ENCODE measurements at regions not wholly inside any gene's neighbourhood (a gene's known extent, or its start where the extent isn't known, plus 50 kb on each side); places are given as distances from the start of the nearest gene placed in this dataset.

DNA sequence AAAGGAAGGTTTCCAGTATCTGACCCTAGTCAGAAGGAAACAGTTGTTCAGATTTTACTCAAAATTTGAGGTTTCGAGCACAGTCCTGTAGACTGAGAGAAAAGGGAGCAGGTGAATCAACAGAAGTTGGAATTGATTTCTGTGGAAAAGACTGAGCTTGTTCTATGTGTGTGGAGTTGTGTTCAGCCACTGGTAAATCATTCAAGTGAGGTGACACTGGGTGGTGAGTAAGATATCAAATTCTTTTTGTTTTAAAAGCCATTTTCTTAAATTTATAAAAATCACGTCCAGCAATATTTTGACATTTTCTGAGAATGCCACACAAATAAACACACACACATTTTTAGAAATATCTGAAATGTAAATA is 165.1 kb downstream of the HGF start:
- Histone ChIP-seq H3K9ac (ENCODE audit: low read depth, low read length) (no peak overlapping the region), H3K27me3 (ENCODE audit: control insufficient read depth, insufficient read depth, low read length) (no peaks in the 10 kb centered on the region), H3K9me3 (ENCODE audit: control insufficient read depth, insufficient read depth, low read length) (no peaks in the 10 kb centered on the region), H3K36me3 (ENCODE audit: control insufficient read depth, insufficient read depth, low read length) (no peaks in the 10 kb centered on the region), H3K4me1 (ENCODE audit: control insufficient read depth, insufficient read depth, low read length) (no peaks in the 10 kb centered on the region), H3K4me3 (ENCODE audit: low read depth, low read length) (no peak overlapping the region)

DNA sequence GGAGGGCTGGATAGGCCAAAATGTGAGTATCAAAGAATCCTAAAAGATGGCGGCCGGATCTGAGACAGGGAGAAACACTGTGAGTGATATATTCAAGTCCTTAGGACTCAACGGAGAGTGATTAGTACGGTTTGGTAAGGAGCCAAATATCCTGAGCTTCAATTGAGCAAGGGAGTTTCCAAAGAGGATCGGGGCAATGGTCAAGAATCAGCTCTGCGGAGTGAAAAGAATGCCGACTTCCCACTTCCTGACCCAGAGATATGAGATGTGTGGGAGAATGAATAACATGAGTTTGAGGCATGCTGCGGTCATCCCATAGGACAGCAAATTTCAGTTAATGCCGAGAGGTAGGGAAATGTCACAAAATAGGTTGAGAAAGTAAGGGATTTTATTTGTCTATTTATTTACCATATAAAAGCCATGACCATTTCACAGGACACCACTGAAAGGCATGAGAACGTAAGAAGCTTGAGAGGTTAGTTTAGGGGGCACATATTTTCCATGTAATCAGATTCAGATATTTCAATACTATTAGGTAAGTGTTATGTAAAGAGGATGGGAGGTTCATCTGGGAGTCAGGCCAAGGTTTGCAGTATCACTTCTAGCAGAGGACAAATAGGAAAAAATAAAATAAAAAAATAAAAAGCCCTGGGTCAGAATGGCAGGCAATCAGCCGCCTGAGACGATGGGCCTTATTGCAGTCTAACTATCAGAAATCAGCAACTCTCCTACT is 165.6 kb downstream of the HGF start:
- Histone ChIP-seq H3K4me3 (ENCODE audit: low read depth, low read length) (no peak overlapping the region), H3K27me3 (ENCODE audit: control insufficient read depth, insufficient read depth, low read length) (no peaks in the 10 kb centered on the region), H3K9ac (ENCODE audit: low read depth, low read length) (no peak overlapping the region), H3K36me3 (ENCODE audit: control insufficient read depth, insufficient read depth, low read length) (no peaks in the 10 kb centered on the region), H3K9me3 (ENCODE audit: control insufficient read depth, insufficient read depth, low read length) (no peaks in the 10 kb centered on the region), H3K4me1 (ENCODE audit: control insufficient read depth, insufficient read depth, low read length) (no peaks in the 10 kb centered on the region)

DNA sequence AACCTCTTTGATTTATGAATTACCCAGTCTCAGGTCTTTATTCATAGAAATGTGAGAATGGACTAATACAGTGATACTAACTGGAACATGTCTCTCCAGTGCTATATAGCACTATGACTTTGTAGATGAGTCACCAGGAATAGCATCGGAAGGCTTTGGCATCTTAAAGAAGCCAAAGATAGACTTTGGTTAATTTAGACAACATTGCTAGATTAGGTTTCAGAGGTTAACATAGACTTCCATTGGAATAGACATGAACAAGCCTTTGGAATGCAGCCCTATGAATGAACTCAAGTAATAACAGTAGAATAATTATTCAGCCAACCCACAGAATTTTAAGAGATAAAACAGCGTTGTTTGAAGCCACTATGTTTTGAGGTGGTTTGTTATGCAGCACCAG is 169.2 kb downstream of the HGF start:
- Histone ChIP-seq H3K27me3 (ENCODE audit: control insufficient read depth, insufficient read depth, low read length) (no peaks in the 10 kb centered on the region), H3K4me1 (ENCODE audit: control insufficient read depth, insufficient read depth, low read length) (no peaks in the 10 kb centered on the region), H3K36me3 (ENCODE audit: control insufficient read depth, insufficient read depth, low read length) (no peaks in the 10 kb centered on the region)

DNA sequence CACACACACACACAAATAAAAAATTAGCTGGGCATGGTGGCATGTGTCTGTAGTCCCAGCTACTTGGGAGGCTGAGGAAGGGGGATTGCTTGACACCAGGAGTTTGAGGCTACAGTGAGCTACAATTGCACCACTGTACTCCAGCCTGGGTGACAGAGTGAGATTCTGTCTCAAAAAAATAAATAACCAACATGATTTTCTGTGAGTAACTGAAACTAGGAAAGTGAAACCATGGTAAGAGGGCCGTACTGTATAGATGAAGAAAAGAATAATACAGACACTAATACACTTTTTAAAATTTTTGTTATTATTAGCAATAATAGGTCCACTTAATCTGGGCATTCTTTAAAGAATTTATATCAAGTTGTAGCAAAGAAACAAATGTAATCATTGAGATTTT is 170.9 kb downstream of the HGF start:
- H3K4me3 ChIP-seq (ENCODE audit: low read depth, low read length): no peak overlapping the region
- H3K9me3 ChIP-seq (ENCODE audit: control insufficient read depth, insufficient read depth, low read length): no peaks in the 10 kb centered on the region
- no peaks in the 10 kb centered on the region for H3K36me3 ChIP-seq (ENCODE audit: control insufficient read depth, insufficient read depth, low read length)
- no peaks in the 10 kb centered on the region for H3K4me1 ChIP-seq (ENCODE audit: control insufficient read depth, insufficient read depth, low read length)
- no peak overlapping the region for H3K9ac ChIP-seq (ENCODE audit: low read depth, low read length)
- H3K27me3 ChIP-seq (ENCODE audit: control insufficient read depth, insufficient read depth, low read length): no peaks in the 10 kb centered on the region

More for the DNA sequence above, 169.2 kb downstream of the HGF start:
- Histone ChIP-seq H3K9me3 (ENCODE audit: control insufficient read depth, insufficient read depth, low read length) (no peaks in the 10 kb centered on the region), H3K4me3 (ENCODE audit: low read depth, low read length) (no peak overlapping the region), H3K9ac (ENCODE audit: low read depth, low read length) (no peak overlapping the region)

DNA sequence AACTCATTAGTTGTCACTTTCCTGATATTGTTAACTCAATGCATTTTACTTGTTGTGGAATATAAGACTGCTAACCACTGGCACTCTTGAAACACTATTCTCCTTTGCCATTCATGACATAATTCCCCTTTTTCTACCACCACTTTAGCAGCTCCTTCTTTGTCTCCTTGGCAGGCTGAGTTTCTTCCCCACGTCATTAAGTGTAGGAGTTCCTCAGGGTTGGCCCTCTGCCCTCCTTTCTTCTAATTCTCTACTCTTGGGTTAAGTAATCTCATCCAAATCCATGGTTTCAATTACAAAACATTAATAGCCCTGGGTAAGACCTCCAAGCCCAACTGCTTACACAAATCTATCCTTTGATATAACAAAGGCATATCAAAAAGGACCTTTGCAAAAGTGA is 175.1 kb downstream of the HGF start:
- no peaks in the 10 kb centered on the region for H3K27me3 ChIP-seq (ENCODE audit: control insufficient read depth, insufficient read depth, low read length)
- no peak overlapping the region for H3K9ac ChIP-seq (ENCODE audit: low read depth, low read length)
- no peaks in the 10 kb centered on the region for H3K36me3 ChIP-seq (ENCODE audit: control insufficient read depth, insufficient read depth, low read length)
- H3K4me3 ChIP-seq (ENCODE audit: low read depth, low read length): no peak overlapping the region
- H3K9me3 ChIP-seq (ENCODE audit: control insufficient read depth, insufficient read depth, low read length): no peaks in the 10 kb centered on the region
- H3K4me1 ChIP-seq (ENCODE audit: control insufficient read depth, insufficient read depth, low read length): no peaks in the 10 kb centered on the region

DNA sequence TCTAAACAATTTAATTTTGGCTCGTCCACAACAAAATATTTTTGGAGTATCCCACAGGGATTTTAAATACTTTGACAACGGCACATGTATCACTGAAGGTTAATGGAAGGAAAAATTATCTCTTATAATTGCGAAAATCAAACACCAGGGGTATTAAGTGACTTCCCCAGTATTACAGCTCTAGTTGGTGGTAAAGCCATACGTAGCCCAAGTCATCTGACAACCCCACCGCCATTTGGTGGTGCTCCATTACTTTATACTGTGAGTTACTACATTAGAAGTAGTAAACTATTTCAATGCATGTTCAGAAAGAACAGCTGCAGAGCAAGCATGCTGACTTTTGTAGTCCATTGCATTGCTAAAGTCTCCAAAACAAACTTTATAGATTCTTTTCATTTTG is 179.7 kb downstream of the HGF start:
- no peaks in the 10 kb centered on the region for H3K36me3 ChIP-seq (ENCODE audit: control insufficient read depth, insufficient read depth, low read length)

DNA sequence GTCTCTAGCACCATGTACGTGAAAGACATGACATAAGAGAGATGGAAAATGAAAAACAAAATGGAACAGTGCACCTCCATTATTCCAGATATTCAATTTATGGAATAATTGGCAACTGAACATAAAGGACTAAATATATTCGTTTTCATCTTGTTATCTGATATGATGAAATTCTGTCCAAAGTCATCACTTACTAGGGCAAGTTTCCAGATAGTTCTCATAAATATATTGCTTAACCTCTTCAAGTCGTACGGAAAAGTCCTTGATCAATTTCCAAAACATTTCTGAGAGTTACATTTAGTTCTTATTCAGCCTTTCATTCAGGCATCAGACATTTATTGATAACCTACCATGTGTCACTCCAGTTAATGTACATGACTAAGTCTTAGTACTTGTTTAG is 185.2 kb downstream of the HGF start:
- H3K9me3 ChIP-seq (ENCODE audit: control insufficient read depth, insufficient read depth, low read length): no peaks in the 10 kb centered on the region
- no peaks in the 10 kb centered on the region for H3K27me3 ChIP-seq (ENCODE audit: control insufficient read depth, insufficient read depth, low read length)
- H3K4me1 ChIP-seq (ENCODE audit: control insufficient read depth, insufficient read depth, low read length): no peaks in the 10 kb centered on the region
- H3K9ac ChIP-seq (ENCODE audit: low read depth, low read length): no peak overlapping the region
- H3K4me3 ChIP-seq (ENCODE audit: low read depth, low read length): no peak overlapping the region
- no peaks in the 10 kb centered on the region for H3K36me3 ChIP-seq (ENCODE audit: control insufficient read depth, insufficient read depth, low read length)

More for the DNA sequence above, 179.7 kb downstream of the HGF start:
- H3K4me1 ChIP-seq (ENCODE audit: control insufficient read depth, insufficient read depth, low read length): no peaks in the 10 kb centered on the region
- no peak overlapping the region for H3K4me3 ChIP-seq (ENCODE audit: low read depth, low read length)
- no peaks in the 10 kb centered on the region for H3K9me3 ChIP-seq (ENCODE audit: control insufficient read depth, insufficient read depth, low read length)
- no peak overlapping the region for H3K9ac ChIP-seq (ENCODE audit: low read depth, low read length)
- H3K27me3 ChIP-seq (ENCODE audit: control insufficient read depth, insufficient read depth, low read length): no peaks in the 10 kb centered on the region

DNA sequence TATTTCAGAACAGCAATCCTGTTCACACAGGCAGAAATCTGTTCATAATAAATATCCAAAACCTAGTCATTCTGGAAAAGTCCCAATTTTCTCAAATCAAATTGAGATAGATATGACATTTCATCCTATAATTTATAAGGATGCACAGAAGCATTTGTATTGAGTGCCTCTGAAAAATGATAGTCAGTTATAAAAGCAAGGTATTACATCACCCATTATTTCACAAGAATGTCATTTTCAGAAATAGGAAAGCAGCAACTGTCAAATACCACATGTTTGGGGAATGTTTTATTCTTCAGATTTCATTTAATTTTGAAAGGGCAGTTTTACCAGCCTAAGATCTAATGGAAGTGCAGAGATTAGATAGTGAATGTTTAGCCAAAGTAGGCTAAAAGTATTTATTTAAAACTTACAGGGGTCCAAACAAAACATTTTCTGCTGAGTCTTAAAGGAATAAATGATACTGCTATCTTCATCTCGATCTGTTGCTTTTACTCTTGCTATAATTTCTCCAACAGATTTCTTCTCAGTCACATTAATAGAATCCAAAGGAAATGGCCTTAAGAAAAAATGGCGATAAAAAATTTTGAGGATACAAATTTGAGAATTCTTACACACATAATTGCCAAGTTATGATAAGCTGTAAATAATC is 185.8 kb downstream of the HGF start:
- no peak overlapping the region for H3K9ac ChIP-seq (ENCODE audit: low read depth, low read length)
- H3K4me3 ChIP-seq (ENCODE audit: low read depth, low read length): no peak overlapping the region
- H3K27me3 ChIP-seq (ENCODE audit: control insufficient read depth, insufficient read depth, low read length): no peaks in the 10 kb centered on the region
- H3K9me3 ChIP-seq (ENCODE audit: control insufficient read depth, insufficient read depth, low read length): no peaks in the 10 kb centered on the region
- no peaks in the 10 kb centered on the region for H3K4me1 ChIP-seq (ENCODE audit: control insufficient read depth, insufficient read depth, low read length)
- H3K36me3 ChIP-seq (ENCODE audit: control insufficient read depth, insufficient read depth, low read length): no peaks in the 10 kb centered on the region

DNA sequence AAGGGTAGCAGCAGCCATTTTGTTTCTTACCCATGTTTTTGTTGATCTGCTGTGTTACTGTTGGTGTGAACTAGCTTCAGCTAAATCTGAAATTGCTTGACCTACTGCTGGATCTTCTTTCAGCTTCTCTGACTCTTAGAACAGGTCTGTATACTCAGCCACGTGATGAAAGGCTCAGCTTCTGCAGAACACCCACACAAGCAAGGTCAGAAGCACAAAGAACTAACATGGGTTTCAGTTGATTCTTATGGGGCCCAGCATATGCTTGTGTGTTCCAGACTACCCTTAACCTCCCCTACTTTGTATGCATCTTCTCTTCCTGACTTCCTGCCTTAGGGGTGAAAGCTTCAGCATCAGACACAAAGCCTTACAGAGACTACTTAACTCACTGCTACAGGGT is 186.8 kb downstream of the HGF start:
- H3K36me3 ChIP-seq (ENCODE audit: control insufficient read depth, insufficient read depth, low read length): no peaks in the 10 kb centered on the region
- H3K9me3 ChIP-seq (ENCODE audit: control insufficient read depth, insufficient read depth, low read length): no peaks in the 10 kb centered on the region
- no peak overlapping the region for H3K4me3 ChIP-seq (ENCODE audit: low read depth, low read length)
- no peak overlapping the region for H3K9ac ChIP-seq (ENCODE audit: low read depth, low read length)
- H3K4me1 ChIP-seq (ENCODE audit: control insufficient read depth, insufficient read depth, low read length): no peaks in the 10 kb centered on the region
- no peaks in the 10 kb centered on the region for H3K27me3 ChIP-seq (ENCODE audit: control insufficient read depth, insufficient read depth, low read length)

DNA sequence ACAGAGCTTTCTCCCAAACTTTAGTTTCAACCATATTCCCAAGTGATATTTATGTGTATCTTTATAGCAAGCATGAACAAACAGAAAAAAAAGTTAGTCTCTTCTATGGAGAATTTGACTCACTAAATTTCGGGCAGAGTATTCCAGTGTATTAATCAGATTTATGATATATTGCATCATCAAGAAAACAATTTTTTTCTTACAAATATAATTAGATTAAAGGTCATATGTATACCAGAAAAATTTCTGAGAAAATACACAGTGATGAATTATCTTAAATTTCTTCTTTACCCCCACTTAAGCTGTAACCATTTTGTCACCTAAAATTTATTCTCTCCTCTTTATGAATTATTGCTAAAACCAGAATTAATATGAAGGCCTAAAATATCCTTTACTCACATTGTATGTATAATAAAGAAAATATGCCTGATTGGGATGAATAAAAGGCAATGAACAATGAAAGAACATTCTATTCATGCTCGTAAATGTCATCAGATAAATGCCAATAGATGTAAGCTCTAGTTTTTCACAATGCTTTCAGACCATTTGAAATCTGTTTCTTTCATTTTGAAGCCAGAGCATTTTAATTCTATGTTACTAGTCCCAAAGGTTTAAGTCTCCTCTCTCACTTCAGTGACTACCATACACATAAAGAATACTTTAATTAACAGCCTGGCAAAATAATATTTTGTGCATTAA is 192.1 kb downstream of the HGF start:
- Histone ChIP-seq H3K9me3 (ENCODE audit: control insufficient read depth, insufficient read depth, low read length) (no peaks in the 10 kb centered on the region), H3K4me3 (ENCODE audit: low read depth, low read length) (no peak overlapping the region), H3K36me3 (ENCODE audit: control insufficient read depth, insufficient read depth, low read length) (no peaks in the 10 kb centered on the region), H3K4me1 (ENCODE audit: control insufficient read depth, insufficient read depth, low read length) (no peaks in the 10 kb centered on the region), H3K9ac (ENCODE audit: low read depth, low read length) (no peak overlapping the region), H3K27me3 (ENCODE audit: control insufficient read depth, insufficient read depth, low read length) (no peaks in the 10 kb centered on the region)

DNA sequence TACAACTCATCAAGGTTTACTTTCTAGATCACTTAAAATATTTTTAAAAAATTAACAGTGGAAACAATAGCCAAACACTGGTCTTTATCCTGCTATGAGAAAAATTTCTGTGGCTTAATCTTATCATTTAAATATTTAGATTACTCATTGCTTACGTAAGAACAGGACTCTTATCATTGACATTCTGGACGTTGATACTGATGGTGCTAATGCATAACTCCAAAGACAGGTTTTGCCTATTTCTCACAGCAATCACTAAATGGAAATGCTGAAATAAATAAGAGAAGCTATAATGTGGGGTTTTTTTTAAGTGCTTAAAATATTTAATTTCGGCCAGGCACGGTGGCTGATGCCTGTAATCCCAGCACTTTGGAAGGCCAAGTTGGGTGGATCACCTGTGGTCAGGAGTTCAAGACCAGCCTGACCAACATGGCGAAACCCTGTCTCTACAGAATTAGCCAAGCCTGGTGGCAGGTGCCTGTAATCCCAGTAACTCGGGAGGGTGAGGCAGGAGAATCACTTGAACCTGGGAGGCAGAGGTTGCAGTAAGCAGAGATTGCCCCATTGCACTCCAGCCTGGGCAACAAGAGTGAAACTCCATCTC is 195.0 kb downstream of the HGF start:
- Histone ChIP-seq H3K9ac (ENCODE audit: low read depth, low read length) (no peak overlapping the region), H3K4me1 (ENCODE audit: control insufficient read depth, insufficient read depth, low read length) (no peaks in the 10 kb centered on the region), H3K4me3 (ENCODE audit: low read depth, low read length) (no peak overlapping the region), H3K27me3 (ENCODE audit: control insufficient read depth, insufficient read depth, low read length) (no peaks in the 10 kb centered on the region), H3K36me3 (ENCODE audit: control insufficient read depth, insufficient read depth, low read length) (no peaks in the 10 kb centered on the region), H3K9me3 (ENCODE audit: control insufficient read depth, insufficient read depth, low read length) (no peaks in the 10 kb centered on the region)
